HG02884 (cell line): ENCODE measurements at regions not wholly inside any gene's neighbourhood (a gene's known extent, or its start where the extent isn't known, plus 50 kb on each side); places are given as distances from the start of the nearest gene placed in this dataset.
"Not testable (repeated sequence)": the region's sequence is repeated elsewhere in the genome, so short reads cannot be mapped to it uniquely, and the experiment has no call there.

ENCODE experiments used
- ATAC-seq: cut with Tn5 transposase; IDR thresholded peaks from one replicate; pipeline ENCODE4 v1.9.1; 2021; ENCODE audit warnings: mild to moderate bottlenecking, moderate library complexity; ENCODE audit not compliant: unreplicated experiment

DNA sequence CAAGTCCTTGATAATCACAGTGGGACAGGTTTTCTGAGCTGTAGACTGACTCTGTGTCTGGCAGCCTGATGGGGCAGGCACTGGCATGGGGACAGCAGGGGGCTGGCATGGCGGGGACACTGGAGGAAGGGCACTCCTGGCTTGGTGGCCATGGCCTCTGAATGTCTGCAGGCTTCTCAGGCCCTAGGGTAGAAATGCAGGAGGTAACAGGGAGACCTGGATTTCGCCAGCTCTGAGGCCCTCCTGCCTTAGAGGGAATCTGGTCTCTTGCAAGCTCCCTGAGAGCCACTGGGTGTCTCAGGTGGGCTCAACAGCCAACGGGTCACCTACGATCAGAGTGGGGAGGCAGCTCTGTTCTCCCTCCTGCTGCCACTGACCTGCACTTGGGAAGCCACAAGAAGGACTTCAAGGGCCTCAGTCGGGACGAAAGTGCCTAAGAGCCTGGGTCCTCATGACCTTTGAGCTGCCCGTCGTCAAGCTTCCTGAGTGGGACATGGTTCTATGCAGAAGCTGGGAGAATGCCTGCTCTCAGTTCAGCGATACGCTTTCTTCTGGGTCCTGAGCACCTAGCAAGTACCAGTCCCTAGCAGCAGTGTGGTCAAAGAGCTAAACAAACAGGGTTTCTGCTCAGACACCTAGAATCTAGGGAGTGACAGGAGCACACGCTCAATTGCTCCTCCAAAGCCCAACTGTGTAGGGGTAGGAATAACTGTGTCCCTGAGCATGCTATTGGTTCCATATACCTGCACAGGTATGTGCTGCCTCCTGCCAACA lies 569.0 kb downstream of the PTPRU start:
- ATAC-seq = no peak

DNA sequence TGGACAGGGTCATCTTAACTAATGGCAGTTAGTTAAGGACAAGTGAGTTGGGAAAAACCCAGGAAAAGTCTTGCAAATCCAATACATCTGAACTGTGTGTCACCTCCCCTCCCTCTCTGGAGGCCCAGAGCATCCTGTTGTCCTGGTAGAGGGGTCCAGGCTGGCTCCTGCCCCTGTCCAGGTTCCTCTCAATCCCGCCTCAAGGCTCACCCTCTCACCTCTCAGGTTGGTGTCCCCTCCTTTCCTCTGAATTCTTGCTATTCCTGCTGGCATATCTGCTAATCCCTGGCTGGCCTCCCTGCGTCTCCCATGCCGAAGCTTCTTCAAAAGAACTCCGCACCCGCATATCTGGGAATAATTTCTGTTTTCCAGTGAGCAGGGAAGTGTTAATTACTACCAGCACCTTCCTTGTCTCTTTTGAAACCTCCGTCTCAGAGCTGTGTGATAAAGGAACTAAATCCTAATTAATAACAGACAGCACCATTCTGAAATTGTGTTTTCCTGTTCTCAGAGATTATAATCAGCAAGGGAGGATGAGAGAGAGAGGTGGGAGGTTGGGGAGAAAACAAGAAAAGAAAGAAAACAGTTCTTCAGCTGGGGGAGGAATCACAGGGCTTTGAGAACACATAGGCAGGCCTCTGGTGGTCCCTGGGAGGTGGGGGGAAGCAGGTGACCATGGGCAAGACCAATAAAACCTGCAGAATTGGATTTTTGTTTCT lies 568.0 kb downstream of the PTPRU start:
- ATAC-seq = no peak

DNA sequence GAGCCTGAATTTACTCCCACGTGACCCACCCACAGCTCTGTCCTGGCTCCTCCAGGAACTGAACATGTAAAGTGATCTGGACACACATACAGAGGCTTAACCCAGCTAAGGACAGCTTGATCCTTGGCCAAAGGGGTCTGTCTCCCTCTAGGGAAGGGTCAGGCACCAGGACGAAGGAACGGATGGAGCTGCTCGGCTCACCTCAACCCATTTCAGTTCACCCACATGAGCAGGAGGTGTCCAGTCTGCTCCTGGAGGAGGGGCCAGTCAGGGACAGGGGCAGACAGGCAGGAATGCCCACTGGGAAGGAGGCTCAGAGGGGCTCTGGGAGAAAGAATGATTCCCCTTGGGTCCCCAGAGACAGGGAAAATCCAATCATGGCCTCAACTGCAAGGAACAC lies 567.2 kb downstream of the PTPRU start:
- no peak for ATAC-seq

DNA sequence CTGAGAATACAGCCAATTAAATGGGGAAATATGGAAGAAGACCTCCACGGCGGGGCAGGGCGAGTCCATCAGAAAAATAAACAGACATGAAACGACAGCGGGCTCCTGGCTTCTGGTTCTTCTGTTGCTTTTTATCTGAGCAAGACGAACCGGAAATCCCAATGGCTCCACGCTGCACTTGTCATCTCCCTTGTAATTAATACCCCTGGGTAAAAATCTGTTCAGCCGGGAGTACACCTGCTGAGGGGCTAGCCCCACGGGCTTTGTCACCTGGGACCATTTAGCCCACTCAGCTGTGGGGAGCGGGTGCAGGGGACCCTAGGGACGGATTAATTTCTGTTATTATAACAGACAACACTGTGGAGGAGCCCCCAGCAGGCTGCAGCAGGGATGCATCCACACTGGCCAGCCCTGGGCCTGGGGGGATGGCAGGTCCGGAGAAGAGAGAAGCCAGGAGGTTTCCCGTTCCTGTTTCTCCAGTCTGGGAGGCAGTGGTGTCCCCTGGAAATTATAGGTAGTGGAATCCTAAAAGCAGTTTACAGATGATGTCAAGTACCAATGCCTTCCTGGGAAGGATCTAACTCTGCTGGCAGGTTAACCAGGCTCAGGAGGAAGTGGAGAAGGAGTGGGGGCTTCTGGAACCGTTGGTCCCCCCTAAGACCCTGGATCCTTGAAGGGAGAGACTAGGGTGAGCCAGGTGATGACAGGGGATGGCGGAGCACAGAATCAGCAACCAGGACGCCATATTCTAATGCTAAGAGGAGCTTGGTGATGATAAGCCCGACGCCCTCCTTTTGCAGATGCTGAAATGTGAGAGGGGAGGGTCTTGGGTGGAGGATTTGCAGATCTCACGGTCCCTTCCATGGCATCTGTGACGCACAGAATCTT lies 566.1 kb downstream of the PTPRU start:
- no peak for ATAC-seq

DNA sequence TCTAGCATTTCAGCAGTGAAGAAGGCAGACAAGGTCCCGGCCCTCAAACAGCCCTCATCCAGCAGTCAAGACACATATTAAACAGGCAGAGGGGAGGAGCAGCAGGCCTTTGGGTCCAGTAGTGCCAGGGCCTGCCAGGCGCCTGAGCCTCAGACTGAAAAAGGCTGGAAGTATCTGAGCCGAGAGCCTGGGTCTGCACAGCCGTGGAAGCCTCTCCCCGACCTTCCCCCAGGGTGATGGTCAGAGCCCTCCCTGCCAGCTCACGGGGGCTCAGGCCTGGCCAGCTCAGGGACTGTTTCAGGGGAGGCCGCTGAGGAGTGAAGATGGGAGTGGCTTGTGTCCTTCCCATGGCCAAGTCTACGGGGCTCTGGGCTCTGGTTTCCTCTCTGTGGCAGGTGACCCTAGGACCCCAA lies 565.2 kb downstream of the PTPRU start:
- ATAC-seq = no peak

DNA sequence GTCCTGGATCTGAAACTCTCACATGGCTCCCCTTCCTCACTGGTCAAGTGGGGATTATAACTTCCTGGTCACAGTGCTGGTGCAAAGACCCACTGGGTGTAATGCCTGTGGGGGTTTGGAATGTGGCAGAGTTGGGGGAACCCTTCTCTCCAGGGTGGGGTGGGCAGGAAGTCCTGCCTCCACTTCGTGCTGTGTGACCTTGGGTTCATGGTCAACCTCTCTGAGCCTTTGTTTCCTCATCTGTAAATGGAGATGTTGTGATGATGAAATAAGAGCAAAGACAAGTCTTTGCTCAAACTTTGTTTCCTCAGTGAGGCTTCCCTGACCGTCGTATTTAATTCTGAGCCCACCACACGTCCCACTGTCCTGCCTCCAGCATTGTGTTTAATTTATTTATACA lies 564.7 kb downstream of the PTPRU start:
- no peak for ATAC-seq

DNA sequence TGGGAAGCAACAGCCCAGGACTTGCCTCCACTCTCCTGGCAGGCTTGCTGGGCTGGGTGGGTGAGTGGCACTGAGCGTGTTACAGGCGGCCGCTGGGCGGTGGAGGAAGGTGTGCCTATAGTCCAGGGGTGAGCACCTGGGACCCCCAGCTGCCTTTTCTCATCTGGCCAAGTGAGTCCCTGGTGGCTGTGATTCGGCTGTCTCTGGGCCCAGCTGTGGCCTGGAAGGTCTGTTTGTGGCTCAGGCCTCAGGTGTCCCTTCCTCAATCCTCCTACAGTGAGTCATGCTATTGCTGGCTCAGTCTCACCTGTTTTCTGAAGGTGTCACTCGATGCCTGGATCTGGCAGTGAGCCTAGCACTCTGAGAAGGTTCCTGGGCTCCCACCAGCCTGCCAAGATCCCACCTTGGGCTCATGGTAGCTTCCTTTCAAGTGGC lies 564.2 kb downstream of the PTPRU start:
- ATAC-seq = no peak

DNA sequence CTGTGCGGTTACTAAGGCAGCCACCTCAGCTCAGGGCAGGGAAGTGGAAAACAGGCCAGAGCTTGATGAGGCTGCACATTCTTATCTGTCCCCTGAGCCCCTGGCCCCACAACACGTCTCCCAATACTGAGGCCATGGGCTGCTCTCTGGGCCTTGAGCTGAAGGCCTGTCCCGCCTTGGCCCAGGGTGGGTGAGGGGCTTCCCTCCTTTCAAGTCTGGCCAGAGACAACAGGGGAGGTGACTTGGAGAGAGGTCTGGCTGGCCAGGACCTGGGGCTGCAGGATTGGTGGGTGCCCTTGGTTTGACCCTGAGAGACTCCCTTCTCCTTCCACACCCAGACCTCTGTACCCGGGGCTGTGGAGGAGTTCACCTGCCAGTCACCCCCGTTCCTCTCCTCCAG lies 563.8 kb downstream of the PTPRU start:
- ATAC-seq = no peak

DNA sequence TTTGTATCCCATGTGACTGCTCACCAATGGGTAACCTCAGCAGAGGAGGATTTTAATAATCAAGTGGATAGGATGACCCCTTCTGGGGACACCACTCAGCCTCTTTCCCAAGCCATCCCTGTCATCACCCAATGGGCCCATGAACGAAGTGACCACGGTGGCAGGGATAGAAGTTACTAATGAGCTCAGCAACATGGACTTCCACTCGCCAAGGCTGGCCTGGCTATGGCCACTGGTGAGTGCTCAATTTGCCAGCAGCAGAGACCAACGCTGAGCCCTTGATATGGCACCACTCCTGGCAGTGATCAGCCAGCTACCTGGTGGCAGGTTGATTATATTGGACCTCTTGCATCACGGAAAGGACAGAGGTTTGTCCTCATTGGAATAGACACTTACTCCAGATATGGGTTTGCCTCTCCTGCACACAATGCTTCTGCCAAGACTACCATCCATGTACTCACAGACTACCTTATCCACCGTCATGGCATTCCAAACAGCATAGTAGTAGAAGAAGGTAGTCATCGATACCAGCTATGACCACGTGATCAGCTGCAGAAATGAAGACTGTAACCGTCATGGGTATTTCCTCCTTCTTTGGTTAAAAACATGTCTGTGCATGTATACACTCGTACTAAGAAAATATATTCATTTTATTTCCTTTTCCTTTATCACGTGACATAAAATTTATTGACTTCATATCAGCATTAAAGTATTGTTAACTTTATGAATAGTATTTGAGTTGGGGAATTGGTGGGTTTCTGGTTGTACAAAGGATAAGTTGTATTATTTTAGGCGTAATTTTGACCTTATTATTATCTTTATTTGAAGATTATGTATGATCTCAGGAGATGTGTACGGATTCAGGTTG lies 562.6 kb downstream of the PTPRU start:
- ATAC-seq = no peak

DNA sequence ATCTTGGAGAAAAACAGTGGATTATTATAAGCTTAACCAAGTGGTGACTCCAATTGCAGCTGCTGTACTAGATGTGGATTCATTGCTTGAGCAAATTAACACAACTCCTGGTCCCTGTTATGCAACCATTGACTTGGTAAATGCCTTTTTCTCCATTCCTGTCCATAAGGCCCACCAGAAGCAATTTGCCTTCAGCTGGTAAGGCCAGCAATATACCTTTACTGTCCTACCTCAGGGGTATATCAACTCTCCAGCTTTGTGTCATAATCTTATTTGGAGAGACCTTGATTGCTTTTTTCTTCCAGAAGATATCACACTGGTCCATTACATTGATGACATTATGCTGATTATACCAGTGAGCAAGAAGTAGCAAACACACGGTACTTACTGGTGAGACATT lies 560.8 kb downstream of the PTPRU start:
- not testable (repeated sequence) for ATAC-seq

DNA sequence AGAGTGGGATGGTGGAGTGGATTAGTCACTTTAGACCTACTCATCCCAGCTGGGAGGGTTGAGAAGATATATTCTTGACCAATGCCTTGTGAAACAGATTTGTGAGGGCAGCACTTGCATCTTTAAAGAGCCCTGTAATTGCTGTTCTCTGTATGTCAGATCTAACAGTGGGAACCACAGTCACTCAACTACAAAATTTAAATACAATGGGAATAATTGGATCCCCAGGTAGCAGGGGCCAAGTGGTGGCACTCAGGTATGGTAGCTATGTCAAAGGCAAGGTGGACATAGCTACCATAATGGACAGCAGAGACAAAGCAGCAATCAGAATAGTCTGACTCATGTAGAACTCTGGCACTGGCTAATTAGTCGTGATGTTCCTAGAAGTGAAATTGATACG lies 559.6 kb downstream of the PTPRU start:
- not testable (repeated sequence) for ATAC-seq

DNA sequence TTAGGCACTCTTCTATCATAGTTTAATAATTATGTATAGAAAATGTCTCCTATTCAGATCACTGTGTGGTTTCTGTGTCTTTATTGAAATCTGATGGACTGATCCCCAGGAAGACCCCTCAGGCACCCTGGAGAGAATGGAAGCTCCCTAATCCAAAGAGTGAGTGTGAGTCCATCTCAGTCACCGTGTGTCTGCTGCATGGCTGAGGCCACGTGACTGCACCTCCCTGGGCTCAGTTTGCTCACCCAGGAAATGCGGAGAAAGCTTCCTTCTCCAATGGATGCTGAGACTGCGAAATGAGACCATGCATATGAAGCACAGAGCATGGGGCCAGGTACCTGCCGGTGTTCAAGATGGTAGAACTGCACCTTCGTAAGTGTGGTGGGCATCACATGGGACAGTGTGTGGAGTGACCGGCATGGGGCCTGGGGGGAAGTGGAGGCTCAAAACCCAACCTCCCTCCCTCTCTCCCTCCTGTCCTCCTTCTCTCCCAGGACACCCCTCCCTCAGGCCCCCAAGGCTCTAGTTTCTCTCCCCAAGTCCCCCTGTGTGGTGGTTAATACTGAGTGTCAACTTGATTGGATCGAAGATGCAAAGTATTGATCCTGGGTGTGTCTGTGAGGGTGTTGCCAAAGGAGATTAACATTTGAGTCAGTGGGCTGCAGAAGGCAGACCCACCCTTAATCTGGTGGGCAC lies 557.5 kb downstream of the PTPRU start:
- no peak for ATAC-seq

DNA sequence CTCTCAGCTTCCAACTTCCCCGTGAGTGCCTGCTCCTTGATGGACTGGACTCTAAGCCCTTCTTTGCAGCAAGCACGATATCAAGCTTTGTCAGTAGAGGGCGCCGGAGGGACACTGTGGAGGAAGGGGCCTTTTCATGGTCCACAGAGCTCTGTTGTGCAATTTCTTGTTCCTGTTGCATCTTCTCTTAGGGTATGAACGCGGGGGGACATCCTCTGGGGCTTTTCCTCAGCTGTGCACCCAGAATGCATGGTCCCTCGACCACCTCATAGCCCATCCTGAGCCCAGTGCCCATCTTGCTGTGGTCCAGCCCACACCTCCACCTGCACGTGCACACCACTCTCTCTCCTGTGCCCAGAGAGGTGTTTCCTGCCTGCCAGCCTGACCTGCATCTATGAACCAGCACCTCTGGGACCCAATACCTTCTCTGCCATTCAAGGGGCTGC lies 556.8 kb downstream of the PTPRU start:
- ATAC-seq = no peak

DNA sequence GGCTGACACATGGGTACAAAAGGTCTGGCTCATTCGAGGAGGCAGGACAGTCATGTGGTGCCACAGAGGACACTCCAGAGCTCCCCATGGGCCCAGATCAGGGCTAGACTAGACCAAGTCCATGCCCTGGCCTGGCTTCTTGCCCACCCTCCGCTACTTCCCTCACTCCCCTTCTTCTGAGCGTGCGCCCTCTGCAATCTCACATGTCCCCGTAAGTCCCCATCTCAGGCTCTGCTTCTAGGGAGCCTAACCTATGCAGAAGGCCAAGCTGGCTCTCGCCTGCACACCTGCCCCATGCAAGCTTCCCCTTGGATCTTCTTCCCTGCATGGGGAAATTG lies 553.6 kb downstream of the PTPRU start:
- no peak for ATAC-seq

DNA sequence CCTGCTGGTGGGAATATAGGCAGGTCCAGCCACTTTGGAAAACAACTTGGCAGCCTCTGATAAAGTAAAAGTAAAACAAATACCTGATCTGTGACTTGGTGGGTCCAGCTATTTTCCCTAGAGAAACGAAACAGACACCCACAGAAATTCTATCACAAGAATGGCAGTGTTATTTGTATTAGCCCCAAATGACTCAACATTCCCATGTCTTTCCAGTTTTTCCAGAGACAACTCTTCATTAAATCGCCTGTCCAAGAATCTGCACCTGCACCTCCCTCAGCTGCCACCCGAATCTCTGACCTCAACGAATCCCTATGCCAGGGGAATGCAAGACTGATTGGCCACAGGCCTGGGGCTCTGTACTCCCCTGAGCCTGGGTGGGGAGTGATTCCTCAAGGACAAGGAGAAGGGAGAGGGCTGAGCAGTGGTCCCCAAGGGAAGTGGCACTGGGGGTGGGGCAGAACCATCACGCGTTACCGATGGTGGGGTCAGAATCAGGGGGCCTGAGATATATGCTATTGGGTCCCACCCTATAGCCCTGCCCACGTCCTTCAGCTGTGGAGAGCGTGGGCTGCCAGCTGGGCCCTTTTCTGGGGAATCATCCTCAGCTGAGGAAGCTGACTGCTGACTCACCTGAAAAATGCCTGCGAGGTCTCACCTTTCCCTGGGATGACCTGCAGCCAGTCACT lies 553.0 kb downstream of the PTPRU start:
- ATAC-seq = no peak

DNA sequence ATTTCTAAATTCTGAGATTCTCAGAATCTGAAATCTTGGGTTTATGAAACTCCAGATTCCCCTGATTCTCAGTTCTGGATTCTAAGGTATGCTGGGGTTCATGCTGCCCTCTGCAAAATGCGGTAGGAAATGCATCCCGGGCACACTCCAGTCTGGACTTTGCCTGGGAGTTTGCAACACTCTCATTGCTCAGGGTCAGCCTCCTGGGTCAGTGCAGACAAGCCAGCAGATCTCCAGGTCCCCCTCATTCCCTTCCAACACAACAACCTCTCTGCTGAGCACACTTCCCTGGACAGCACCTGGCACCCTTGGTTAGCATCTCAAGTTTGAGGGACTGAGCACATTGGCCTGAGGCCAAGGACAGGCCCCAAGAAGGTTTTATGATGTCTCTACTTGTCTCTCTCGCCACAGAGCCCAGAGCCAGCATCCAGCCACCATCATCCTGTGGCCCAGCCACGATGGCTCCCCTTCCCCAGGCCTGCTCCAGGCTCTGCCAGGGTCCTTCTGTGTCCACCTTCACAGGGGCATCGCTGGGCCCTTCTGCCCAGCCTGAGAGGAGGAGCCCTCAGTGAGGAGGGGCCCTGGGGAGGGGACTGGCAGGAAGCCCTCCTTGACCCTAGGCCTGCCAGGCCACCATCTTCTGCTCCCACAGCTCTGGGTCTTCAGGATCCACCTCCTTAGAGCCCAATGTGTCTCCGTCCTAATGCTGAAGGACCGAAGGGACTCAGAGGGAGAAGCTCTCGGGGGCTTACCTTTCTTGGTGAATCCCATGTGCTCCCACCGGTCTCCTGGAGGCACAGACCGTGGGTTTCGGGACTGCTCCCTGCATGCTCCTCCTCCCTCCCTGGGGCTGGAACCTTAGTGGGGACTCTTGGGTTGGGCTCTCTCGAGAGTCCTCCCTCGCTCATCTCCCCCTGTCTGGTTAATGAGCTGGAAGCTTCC lies 550.7 kb downstream of the PTPRU start:
- ATAC-seq = no peak

DNA sequence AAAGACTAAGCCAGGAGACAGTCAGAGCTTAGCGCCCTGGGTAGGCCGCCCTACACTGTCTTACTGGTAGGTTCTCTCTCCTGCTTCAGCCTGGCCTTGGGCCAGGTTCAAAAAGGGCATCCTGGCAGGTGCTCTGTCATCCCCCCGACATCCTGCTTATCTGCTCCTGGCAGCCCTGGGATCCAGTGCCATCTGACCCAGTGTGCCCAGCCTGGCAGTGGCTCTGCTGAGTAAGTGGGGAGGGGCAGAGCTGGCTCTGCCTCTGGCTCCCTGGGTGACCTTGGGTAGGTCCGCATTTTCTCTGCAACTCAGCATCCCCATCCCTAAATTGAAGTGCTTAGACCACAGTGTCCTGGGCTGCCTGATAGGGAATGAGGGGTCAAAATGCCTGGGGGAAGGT lies 549.9 kb downstream of the PTPRU start:
- no peak for ATAC-seq

DNA sequence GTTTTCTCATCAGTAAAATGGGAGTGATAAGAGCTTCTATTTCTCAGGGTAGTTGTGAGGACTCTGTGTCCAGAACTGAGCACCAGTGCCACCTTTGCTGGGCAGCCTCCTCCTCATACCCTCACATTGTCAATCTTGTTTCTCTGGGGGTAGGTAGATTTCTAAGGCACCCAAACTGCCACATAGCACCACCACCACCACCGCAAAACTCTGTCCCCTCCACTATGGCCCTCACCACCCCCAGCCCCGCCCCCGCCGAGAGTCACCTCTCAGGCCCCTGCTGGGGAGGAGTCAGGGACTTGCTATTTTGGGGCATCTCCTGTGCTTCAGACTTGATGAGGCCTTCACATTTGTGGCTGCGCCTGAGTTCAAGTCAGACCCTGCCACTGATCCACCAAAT lies 549.2 kb downstream of the PTPRU start:
- ATAC-seq = no peak
